ENCODE measurements at regions not wholly inside any gene's neighbourhood (a gene's known extent, or its start where the extent isn't known, plus 50 kb on each side); places are given as distances from the start of the nearest gene placed in this dataset.

DNA sequence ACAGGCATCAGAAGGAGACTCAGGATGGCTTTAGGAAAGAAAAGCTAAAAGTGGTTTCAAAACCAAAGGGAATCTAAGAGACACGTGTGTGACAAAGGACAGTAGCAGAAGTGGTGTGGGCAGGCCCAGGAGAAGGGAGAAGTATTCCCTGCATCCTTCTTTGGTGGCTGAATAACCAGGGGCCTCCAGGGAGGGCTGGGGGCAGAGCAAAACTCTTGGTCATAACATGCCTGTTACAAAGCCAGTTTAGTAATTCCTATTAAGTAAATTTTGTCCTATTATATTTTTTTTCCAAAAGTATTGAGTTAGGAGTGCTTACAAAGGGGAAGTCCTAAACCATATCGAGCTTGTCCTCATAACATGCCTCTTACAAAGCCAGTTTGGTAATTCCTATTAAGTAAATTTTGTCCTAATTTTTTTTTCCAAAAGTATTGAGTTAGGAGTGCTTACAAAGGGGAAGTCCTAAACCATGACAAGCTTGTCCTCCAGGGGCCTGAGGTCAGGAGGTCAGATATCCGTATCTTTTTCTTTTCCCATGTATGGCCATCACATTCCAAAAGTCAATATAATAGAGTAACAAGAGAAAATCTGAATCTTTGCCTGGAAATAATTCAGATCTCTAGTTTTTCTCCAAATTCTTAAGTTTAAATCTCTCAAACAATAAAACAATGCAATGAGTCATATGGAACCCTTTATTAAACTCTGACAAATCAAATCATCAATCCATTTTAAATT, 509.2 kb downstream of the LTN1 start:
- TF ChIP-seq, protein P1, sequence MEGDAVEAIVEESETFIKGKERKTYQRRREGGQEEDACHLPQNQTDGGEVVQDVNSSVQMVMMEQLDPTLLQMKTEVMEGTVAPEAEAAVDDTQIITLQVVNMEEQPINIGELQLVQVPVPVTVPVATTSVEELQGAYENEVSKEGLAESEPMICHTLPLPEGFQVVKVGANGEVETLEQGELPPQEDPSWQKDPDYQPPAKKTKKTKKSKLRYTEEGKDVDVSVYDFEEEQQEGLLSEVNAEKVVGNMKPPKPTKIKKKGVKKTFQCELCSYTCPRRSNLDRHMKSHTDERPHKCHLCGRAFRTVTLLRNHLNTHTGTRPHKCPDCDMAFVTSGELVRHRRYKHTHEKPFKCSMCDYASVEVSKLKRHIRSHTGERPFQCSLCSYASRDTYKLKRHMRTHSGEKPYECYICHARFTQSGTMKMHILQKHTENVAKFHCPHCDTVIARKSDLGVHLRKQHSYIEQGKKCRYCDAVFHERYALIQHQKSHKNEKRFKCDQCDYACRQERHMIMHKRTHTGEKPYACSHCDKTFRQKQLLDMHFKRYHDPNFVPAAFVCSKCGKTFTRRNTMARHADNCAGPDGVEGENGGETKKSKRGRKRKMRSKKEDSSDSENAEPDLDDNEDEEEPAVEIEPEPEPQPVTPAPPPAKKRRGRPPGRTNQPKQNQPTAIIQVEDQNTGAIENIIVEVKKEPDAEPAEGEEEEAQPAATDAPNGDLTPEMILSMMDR (IDR thresholded peaks at IDR 0.05; ENCODE audit: poor library complexity) = no peak
- no peak for TF ChIP-seq EZH2 (IDR thresholded peaks at IDR 0.05; ENCODE audit: borderline replicate concordance)
